Skin of body (tissue), 1 donor: ENCODE measurements at regions not wholly inside any gene's neighbourhood (a gene's known extent, or its start where the extent isn't known, plus 50 kb on each side); places are given as distances from the start of the nearest gene placed in this dataset.
"Not testable (repeated sequence)": the region's sequence is repeated elsewhere in the genome, so short reads cannot be mapped to it uniquely, and the experiment has no call there.

Source experiments
- DNase-seq: peaks from one replicate; lab custom pipeline; 2025; lab: John Stamatoyannopoulos, UW

DNA sequence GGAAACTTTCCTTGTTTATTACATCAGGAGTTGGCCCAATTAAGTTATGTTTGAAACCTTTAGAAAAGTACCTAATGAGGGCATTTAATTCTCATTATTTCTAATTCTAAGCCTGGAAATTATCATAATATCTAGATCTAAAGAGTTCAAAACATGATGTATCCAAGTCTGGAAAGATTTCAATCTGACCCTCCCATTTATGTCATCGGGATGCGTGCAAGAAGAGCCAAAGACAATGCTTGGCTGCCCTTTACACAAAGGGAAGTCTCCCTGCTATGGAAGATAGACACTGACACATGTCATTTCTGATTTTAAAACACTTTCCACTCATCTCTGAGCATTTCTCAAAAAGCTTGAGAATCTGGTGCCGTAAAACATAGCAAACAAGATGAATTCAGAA is 222.4 kb downstream of the ANTXR2 start:
- peak; percentile 13 for DNase-seq

- DNase-seq, result no peak
Observed at GRCh38 chr4:79848329-79848728, 224.7 kb downstream of the ANTXR2 start.

- peak; percentile 53 for DNase-seq
Observed at GRCh38 chr4:79847411-79847810, 225.6 kb downstream of the ANTXR2 start.

- no peak for DNase-seq
Observed at GRCh38 chr4:79842162-79842561, 230.9 kb downstream of the ANTXR2 start.

- peak; percentile 59 for DNase-seq
Observed at GRCh38 chr4:79833857-79834256, 239.2 kb downstream of the ANTXR2 start.

DNA sequence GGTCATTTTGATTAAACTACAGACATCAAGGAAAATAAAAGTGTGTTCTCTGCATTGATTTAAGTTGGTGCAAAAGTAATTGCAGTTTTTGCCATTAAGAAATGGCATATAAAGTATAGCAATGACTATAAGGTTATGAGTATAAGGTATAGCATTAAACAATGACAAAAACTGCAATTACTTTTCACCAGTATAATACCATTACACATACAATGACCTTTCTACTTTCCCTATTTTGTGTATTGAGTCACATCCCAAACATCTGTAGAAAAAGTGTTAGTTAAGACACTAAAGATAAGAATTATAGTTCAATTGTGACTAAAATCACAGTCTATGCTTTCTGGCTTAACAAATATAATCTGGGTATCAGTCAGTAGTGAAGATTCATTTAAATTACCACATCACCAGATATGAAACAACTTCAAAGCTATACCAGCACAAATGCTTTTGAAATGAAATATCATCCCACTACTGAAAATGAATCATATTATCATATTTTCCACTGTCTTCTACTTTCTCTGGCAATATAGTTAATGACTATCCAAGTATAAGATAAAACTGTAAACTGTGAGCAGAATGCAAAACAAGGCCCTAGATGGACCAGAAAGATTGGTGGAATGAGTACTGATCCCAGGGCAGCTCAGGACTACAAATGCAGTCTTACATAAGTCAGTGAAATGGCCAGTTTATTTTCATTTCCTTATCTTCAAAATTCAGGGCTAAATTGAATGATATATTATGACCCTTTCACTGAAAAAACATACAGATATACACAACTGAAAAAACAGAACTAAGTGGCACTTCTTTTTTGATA is 241.1 kb downstream of the ANTXR2 start:
- DNase-seq, result no peak

DNA sequence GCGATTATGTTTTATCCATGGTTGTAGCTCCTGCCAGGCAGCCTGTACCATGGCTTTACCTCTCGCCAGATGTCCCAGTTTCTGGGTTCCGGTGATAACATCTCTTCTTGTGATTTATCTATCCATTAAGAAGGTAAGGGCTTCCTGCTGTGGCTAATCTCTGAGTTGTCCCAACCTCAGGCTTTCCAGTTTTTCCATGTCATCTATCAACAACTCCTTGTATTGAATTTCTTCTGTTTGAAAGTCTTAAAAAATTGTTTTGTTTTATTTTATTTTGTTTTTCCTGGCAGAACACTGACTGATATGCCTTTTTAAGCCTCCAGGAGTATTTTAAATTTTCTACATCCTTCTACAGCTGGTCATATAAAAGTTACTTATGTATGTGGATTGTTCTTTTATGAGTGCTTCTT is 241.9 kb downstream of the ANTXR2 start:
- DNase-seq, result no peak

DNA sequence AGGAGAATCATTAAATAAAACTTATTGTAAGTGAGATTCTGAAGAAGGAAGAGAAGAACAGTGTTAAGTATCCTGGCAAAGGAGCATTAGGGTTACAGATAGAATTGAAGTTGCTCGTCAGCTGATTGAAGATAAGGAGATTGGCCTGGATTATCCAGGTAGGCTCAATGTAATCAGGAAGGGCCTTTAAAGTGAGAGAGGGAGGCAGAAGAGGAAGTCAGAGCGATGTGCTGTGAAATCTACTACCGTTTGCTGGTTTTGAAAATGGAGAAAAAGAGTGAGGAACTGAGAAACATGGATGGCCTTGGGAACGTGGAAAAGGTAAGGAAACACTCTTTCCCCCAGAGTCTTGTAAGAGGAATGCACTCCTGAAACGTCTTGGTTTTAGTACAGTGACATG is 245.7 kb downstream of the ANTXR2 start:
- no peak for DNase-seq

GRCh38 chr4:79823148-79823763 is 249.8 kb downstream of the ANTXR2 start:
- no peak for DNase-seq

GRCh38 chr4:79820427-79820826 is 252.6 kb downstream of the ANTXR2 start:
- no peak for DNase-seq

- not testable (repeated sequence) for DNase-seq
Observed at GRCh38 chr4:79807933-79808332, 265.1 kb downstream of the ANTXR2 start.

DNA sequence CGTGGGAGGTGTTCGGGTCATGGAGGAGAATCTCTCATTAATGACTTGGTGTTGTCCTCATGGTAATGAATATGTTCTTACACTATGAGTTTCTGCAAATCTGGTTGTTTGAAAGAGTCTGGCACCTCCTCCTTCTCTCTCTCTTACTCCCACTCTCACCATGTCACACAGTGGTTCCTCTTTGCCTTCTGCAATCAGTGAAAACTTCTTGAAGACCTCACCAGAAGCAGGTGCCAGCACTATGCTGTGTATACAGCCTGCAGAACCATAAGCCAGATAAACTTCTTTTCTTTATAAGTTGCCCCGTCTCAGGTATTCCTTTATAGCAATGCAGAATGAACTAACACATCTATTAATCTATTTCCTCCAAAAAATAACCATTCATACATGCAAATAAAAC is 275.0 kb downstream of the ANTXR2 start:
- no peak for DNase-seq

GRCh38 chr4:79796948-79797347 is 276.1 kb downstream of the ANTXR2 start:
- no peak for DNase-seq

DNA sequence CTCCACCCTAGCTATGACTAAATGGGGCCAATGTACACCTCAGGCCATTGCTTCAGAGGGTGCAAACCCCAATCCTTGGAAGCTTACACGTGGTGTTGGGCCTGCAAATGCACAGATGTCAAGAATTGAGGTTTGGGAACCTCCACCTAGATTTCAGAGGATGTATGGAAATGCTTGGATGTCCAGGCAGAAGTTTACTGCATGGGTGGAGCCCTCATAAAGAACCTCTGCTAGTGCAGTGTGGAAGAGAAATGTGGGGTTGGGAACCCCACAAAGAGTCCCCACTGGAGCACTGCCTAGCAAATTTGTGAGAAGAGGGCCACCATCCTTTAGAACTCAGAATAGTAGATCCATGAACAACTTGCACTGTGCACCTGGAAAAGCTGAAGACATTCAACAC is 284.1 kb downstream of the ANTXR2 start:
- no peak for DNase-seq

GRCh38 chr4:79780129-79780528 is 292.9 kb downstream of the ANTXR2 start:
- DNase-seq, result no peak

GRCh38 chr4:79772510-79772909 is 300.5 kb downstream of the ANTXR2 start:
- DNase-seq, result no peak

DNA sequence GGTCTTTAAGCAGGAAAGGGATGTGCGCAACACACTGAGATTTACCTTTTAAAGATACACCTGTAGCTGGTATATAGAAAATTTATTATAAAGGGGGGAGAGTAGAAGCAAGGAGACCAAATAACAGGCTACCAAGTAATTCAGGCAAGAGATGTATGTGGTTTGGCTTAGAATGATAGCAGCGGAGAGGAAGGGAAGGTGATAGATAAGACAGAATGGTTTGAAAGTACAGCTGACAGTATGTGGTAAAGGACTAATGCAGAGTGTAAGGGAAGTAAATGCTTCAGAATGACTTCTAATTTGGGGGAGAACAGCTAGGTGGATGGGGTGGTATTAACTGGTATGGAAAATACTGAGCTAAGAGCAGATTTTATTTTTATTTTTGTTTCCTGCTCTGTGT is 308.9 kb downstream of the ANTXR2 start:
- no peak for DNase-seq

GRCh38 chr4:79763486-79764075 is 309.4 kb downstream of the ANTXR2 start:
- DNase-seq, result no peak

DNA sequence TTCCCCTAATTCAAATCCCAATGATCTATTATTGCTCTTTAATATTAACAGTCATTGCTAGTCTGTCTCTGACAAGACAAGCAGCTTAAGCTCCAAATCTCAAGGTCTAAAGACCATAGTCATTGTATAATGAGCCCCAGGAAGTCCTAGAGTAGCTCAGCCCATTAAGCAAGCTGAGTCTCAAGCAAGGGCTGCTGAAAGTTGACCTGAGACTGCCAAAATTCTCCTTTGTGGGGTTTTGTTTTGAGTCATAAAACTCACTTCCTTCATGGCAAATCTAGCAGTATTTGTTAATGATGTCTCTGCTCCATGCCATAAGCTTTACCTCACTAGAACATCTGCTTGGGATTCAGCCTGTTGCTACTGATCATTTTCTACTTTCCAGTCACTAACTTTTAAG is 313.2 kb downstream of the ANTXR2 start:
- DNase-seq, result no peak

DNA sequence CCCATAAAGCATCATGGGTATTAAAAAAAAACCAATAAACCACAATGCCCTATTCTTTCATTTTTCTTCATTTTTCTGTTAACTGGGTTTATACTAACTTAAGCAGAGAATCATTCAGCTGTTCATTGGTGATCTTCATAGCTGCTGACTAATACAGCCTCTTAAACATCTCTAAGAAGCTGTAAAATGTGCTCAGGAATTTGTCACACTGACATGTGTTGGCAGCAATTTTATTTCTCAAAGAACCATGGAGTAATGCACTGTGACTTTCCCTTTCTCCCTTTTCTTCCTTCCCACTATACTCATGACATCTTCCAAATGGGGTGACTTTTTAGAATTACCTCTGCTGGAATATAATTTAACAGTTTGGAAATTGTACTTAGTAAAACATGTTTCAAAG is 315.4 kb downstream of the ANTXR2 start:
- no peak for DNase-seq

DNA sequence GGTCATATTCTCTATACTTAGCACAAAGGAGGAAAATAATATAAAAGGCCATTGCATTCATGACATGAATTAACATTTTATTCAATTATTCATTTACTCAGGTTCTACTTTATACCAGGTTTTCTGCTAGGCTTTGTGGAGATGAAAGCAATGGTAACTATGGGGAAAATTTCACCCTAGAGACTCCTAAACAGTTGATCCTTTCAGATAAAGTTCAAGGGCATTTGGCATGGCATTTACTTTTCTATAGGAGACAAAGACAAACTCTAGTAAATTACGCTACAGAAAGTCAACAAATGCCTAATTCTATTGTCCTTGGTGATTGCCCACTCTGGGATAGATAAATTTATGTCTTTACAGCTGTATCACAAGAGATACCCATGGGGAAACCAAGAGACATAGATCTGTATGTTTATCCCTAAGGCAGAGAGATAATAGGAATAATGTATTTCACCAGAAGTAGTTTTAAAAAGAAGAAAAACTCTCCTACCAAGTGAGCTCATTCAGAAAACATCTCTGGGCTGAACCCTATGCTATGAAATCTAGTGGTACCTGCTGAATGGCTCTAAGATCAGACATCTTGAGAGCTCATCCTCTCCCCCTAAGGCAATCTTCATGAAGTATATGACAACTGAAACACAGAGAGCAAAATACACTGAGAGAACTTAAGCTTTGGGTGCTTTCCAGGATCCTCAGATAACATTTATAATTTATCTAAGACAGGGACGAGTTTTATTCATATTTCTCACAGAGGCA is 316.7 kb downstream of the ANTXR2 start:
- no peak for DNase-seq

DNA sequence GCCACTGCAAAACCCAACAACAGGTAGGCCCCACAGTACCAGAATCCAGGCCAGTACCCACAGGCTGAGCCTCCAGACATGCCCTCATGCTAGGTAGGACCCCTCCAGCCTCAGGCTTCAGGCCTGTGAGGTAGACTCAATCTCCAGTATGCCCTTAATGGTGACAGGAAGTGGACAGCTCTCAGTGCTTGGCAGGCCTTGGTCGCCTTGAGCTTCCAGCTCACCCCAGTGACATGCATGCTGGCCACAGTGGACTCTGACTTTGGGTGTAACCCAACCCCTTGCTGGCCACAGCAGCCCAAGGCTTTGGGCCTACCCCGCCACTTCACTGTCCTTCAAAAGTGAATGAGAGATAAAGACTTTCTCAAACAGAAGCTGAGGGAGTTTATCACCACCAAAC is 324.2 kb downstream of the ANTXR2 start:
- DNase-seq, result no peak
